Activated T-cell treated with anti-CD3 and anti-CD28 coated beads, Interleukin-2, amount 50 U/mL, for 4 hours (primary cell): ENCODE measurements at regions not wholly inside any gene's neighbourhood (a gene's known extent, or its start where the extent isn't known, plus 50 kb on each side); places are given as distances from the start of the nearest gene placed in this dataset.

Source experiments
- ATAC-seq, 2 donors: fragments of 200-7000 bp; cut with Tn5 transposase; one replicate each; pipeline ENCODE4 v1.10.0; 2021
- DNase-seq: peaks from one replicate; pipeline ENCODE4 v3.0.0-alpha.2; 2020
- H3K27me3 Mint-ChIP-seq: one replicate; pipeline ENCODE4 v1.8.0; 2021; ENCODE audit warnings: low read depth, mixed read lengths
- H3K36me3 Mint-ChIP-seq: one replicate; pipeline ENCODE4 v1.8.0; 2022; ENCODE audit warnings: mixed read lengths; ENCODE audit not compliant: insufficient read depth
- H3K4me1 Mint-ChIP-seq: one replicate; pipeline ENCODE4 v1.8.0; 2021; ENCODE audit warnings: low read depth, mixed read lengths
- H3K4me3 Mint-ChIP-seq: one replicate; pipeline ENCODE4 v1.8.0; 2021; ENCODE audit warnings: mild to moderate bottlenecking, moderate library complexity, mixed read lengths
- H3K9me3 Mint-ChIP-seq: one replicate; pipeline ENCODE4 v1.8.0; 2021; ENCODE audit warnings: mixed read lengths

DNA sequence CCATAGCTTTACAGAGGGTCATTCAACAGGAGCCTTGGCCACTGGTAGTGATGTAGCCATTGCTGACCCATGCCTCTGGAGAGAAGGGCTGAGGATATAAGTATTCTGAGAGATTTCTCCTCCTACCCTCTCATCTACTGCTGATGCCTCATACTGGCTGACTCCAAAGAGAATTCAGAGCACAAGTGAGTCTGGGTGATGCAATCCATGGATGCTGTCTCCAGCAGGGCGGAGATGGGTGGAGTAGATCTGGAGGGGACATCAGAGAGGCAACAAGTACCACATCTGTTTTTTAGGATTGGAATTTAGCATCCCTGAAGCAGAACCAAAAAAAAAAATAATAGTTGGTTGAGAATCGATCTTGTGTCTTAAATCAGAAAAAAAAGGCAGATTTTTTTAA lies 705.7 kb upstream of the CELF2 start:
- Mint-ChIP-seq H3K9me3 (no peaks in the 10 kb centered on the region), H3K4me3 (no peak overlapping the region), H3K36me3 (no peaks in the 10 kb centered on the region), H3K27me3 (peaks cover 10% of the 10 kb centered on the region), H3K4me1 (no peaks in the 10 kb centered on the region)
- ATAC-seq = no peak
- DNase-seq = no peak

DNA sequence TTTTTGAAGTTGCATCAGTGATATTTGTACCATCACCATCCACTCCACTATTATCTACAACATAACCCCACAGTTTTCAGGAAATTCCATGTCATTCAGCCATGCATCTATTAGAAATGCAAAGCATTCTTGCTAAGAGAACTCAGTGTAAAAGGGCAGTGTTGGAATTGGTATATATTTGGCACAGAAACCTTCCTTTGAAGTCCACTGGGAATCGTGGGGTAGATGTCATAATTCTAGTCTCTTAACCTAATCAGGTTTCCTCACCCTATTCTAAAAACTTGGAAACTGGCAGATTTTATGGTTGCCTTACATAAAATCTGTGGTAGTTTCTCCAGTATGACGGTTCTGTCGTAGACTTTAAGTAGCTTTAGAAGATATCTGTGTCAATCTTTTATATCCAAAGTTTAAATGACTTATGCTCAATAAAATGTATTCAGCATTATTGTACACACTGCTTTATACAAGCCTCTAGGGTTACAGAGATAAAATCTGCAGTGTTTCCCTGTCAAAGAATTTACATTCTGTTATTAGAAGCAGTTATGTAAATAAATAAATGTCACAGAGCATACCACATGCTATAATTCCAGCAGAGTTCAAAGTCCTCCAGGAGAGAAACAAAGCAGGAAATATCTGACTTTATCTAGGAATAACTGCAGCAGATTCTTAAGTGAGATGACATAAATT lies 704.4 kb upstream of the CELF2 start:
- DNase-seq = no peak
- no peaks in the 10 kb centered on the region for H3K9me3 Mint-ChIP-seq
- no peak overlapping the region for H3K4me3 Mint-ChIP-seq
- no peak for ATAC-seq
- no peaks in the 10 kb centered on the region for H3K4me1 Mint-ChIP-seq
- no peaks in the 10 kb centered on the region for H3K36me3 Mint-ChIP-seq
- peaks cover 5% of the 10 kb centered on the region for H3K27me3 Mint-ChIP-seq

DNA sequence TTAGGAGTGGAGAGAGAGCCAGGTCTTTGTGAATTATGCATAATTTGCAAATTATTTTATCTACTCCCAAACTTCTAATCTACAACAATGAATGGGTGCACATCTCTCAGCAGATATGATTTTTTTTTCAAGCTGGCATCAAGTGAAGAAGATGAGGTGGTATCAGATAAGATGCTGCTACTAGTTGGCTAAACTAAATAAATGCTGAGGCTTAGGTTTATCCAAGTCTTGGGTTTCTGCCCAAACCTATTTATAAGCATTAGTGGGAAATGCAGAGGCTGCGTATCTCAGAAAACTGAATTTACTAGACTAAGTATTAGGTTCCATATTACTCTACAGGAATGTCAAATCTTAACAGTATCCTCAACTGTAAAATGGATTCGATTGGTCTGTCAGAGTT lies 703.0 kb upstream of the CELF2 start:
- no peaks in the 10 kb centered on the region for H3K9me3 Mint-ChIP-seq
- H3K27me3 Mint-ChIP-seq = peaks cover 4% of the 10 kb centered on the region
- ATAC-seq (no peak), DNase-seq (no peak)
- no peaks in the 10 kb centered on the region for H3K36me3 Mint-ChIP-seq
- H3K4me1 Mint-ChIP-seq = no peaks in the 10 kb centered on the region
- no peak overlapping the region for H3K4me3 Mint-ChIP-seq

DNA sequence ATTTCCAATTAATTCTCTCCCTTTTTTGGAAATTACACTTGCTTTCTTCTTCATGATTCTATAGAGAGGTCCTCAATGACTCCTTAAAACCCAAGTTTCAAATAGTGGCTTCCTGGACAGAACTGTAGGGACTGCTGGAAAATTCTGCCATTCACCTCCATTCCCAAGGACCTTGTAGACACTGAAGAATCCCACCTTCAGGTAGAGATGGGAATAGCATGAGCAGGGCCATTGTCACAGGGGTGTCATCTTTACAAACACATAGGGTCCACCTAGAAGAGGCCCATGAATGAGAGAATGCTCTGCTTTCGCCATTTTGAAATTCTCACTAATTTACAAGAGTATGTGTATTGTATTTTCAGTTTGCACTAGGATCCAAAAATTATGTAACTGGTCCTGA lies 701.7 kb upstream of the CELF2 start:
- DNase-seq (no peak), ATAC-seq (no peak)
- no peaks in the 10 kb centered on the region for H3K4me1 Mint-ChIP-seq
- H3K9me3 Mint-ChIP-seq = no peaks in the 10 kb centered on the region
- no peaks in the 10 kb centered on the region for H3K36me3 Mint-ChIP-seq
- peaks cover 4% of the 10 kb centered on the region for H3K27me3 Mint-ChIP-seq
- H3K4me3 Mint-ChIP-seq = no peak overlapping the region

DNA sequence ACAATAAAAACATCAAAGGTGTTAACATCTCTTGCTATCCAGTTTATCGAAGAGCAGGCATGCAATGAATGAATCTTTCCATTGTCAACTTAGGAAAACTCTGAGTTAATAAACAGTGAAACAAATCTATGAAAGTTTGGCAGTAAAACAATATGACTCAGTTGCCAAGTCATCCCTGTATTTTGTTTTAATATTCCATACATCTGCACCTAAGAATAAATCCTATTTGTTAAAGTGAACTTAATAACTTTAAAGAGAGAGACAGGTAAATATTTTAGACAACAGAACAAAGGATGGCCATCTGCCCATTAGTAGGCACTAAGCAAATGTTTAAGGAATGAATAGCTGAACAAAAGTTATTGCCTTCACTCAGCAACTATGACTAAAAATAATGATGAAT lies 700.5 kb upstream of the CELF2 start:
- Mint-ChIP-seq H3K27me3 (peaks cover 4% of the 10 kb centered on the region), H3K4me3 (no peak overlapping the region), H3K36me3 (no peaks in the 10 kb centered on the region), H3K4me1 (no peaks in the 10 kb centered on the region), H3K9me3 (no peaks in the 10 kb centered on the region)
- DNase-seq (no peak), ATAC-seq (no peak)

DNA sequence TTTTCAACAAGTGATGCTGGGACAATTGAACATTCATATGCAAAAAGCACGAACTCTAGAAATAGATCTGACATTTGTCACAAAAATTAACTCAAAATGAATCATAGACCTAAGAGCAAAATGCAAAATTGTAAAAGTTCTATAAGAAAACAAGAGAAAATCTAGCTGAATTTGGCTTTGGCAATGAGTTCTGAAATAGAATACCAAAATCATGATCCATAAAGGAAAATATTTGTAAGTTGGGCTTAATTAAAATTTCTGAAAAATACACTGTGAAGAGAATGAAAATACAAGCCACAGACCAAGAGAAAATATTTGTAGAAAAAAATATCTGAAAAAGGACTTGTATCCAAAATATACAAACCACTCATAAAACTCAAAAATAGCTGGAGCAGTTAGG lies 698.8 kb upstream of the CELF2 start:
- Mint-ChIP-seq H3K4me1 (no peaks in the 10 kb centered on the region), H3K27me3 (peaks cover 4% of the 10 kb centered on the region)
- ATAC-seq = no peak

DNA sequence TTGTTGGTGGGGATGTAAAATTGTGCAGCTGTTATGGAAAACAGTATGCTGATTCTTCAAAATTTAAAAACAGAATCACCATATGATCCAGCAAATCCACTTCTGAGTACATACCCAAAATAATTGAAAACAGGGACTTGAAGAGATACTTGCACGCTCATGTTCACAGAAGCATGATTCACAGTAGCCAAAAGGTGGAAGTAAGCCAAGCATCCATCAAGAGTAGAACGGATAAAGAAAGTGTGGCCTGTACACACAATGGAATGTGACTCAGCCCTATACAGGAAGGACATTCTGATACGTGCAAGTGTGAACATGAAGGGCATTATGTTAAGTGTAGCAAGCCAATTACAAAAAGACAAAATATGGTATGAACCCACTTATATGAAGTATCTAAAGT lies 696.7 kb upstream of the CELF2 start:
- H3K4me3 Mint-ChIP-seq = no peak overlapping the region
- DNase-seq (no peak), ATAC-seq (no peak)
- H3K27me3 Mint-ChIP-seq = peaks cover 3% of the 10 kb centered on the region
- no peaks in the 10 kb centered on the region for H3K36me3 Mint-ChIP-seq
- H3K4me1 Mint-ChIP-seq = no peaks in the 10 kb centered on the region
- H3K9me3 Mint-ChIP-seq = no peaks in the 10 kb centered on the region

More for the DNA sequence above, 698.8 kb upstream of the CELF2 start:
- no peak for DNase-seq
- Mint-ChIP-seq H3K4me3 (no peak overlapping the region), H3K36me3 (no peaks in the 10 kb centered on the region), H3K9me3 (no peaks in the 10 kb centered on the region)

DNA sequence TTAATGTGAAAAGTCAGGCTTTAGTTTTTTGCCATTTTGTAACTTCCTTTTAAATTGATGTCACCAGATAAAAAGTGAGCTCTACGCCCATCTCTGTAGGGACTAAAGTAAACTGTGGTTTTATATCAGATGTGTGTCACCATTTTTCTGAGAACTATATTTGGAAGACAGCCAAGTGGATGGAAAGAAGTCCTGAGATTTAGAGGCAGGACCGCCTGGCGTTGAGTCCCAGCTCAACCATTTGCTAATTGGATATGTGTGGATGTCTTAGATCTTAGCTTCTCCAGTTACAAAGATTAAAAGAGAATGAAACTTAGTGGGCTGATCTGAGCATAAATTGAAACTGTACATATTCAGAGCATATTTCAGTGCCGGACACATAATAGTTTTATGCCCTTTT lies 691.6 kb upstream of the CELF2 start:
- no peak for DNase-seq
- Mint-ChIP-seq H3K9me3 (no peaks in the 10 kb centered on the region), H3K27me3 (peaks cover 4% of the 10 kb centered on the region), H3K4me3 (no peak overlapping the region), H3K36me3 (no peaks in the 10 kb centered on the region), H3K4me1 (no peaks in the 10 kb centered on the region)
- ATAC-seq = no peak

DNA sequence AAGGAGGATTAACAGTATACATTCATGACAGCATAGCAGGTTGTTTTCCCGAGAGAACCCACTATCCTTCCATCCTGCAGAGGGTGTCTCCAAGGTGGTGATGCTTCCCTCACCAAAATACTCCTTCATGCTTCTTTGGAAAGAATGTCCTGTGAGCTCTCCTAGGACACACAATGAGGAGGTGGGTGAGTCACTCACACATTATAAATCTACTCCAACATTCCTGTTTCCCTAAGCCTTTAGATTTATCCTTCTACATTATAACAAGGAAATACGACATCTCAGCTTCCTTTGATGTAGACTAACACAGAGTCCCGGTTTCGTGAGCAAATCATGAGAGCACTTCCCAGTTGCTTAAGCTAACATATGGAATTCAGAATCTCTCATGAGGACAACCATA lies 689.7 kb upstream of the CELF2 start:
- ATAC-seq (no peak), DNase-seq (no peak)
- H3K4me1 Mint-ChIP-seq = no peaks in the 10 kb centered on the region
- H3K36me3 Mint-ChIP-seq = no peaks in the 10 kb centered on the region
- H3K4me3 Mint-ChIP-seq = no peak overlapping the region
- peaks cover 6% of the 10 kb centered on the region for H3K27me3 Mint-ChIP-seq
- H3K9me3 Mint-ChIP-seq = no peaks in the 10 kb centered on the region

DNA sequence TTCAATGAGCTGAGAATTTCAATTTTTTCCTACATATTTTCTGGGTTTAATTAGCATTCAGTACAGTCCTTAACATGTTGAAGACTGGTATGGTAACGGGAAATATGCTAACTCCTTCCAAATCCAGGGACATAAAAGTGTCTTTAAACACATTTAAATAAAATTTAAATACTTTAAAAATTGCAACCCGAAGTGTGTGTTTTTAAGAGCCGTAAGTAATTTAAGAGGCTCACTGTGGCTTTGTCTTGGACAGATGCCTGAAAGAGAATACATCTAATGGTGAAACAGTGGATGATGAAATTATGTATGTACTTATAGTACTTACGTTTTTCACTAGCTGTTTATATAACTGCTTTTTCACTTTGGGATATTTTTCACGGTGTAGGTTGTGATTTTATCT lies 687.3 kb upstream of the CELF2 start:
- H3K9me3 Mint-ChIP-seq = no peaks in the 10 kb centered on the region
- peaks cover 8% of the 10 kb centered on the region for H3K27me3 Mint-ChIP-seq
- no peaks in the 10 kb centered on the region for H3K36me3 Mint-ChIP-seq
- DNase-seq (no peak), ATAC-seq (no peak)
- H3K4me3 Mint-ChIP-seq = no peak overlapping the region
- no peaks in the 10 kb centered on the region for H3K4me1 Mint-ChIP-seq

DNA sequence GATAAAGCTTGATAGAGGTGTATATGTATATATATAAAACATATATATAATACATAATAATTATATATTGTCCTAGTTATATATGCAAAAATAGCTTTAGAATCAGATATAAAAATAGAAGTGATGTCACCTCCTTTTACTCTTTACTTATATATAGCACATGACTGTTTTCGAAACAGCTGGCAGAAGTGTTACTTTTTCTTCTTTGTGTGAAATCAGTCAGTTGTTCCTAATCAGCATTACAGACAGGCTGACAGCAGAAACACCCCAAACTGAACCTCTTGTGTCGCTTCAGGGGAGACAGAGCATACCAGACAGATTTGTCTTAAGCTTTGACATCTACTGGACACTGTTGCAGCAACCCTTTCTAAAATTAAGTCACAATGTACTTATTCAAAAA lies 684.9 kb upstream of the CELF2 start:
- Mint-ChIP-seq H3K27me3 (peaks cover 8% of the 10 kb centered on the region), H3K4me3 (no peak overlapping the region), H3K36me3 (no peaks in the 10 kb centered on the region), H3K4me1 (no peaks in the 10 kb centered on the region), H3K9me3 (no peaks in the 10 kb centered on the region)
- ATAC-seq = no peak
- no peak for DNase-seq

DNA sequence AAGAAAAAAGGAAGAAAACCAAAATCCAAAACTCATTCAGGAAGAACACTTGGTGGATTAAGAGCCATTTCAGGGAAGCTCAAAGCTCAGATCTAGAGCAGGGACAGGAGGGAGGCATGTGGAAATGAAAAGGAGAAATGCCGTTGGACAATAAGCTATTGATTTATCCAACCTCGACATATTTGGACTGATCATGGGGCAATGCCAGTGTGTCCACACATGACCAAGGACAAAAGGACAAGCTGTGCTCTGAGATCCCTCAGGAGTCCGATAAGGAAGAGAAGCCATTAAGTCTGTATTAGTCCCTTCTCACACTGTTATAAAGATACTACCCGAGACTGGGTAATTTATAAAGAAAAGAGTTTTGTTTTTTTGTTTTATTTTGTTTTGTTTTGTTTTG lies 684.0 kb upstream of the CELF2 start:
- no peak for ATAC-seq
- Mint-ChIP-seq H3K36me3 (no peaks in the 10 kb centered on the region), H3K4me1 (no peaks in the 10 kb centered on the region), H3K27me3 (peaks cover 8% of the 10 kb centered on the region), H3K9me3 (no peaks in the 10 kb centered on the region), H3K4me3 (no peak overlapping the region)
- DNase-seq = no peak

DNA sequence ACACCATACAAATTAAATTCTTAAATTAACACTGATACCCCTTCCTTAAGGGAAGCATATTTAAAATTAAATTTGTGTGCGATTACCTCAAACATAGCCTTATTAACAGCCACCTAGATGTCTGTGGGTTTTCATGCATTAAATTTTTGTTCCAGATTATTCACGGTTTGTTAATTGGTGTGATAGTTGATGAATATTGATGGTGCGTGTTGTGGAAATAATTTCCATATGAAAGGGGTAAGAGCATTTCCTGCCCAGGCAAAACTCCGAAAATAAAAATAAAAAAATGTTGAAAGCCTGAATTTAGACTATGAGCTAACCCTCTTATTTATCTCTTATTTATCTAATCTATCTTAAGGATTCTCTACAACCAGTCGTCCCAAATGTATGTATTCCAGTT lies 679.3 kb upstream of the CELF2 start:
- Mint-ChIP-seq H3K4me1 (no peaks in the 10 kb centered on the region), H3K4me3 (no peak overlapping the region), H3K27me3 (peaks cover 2% of the 10 kb centered on the region), H3K36me3 (no peaks in the 10 kb centered on the region), H3K9me3 (no peaks in the 10 kb centered on the region)
- no peak for DNase-seq
- no peak for ATAC-seq

DNA sequence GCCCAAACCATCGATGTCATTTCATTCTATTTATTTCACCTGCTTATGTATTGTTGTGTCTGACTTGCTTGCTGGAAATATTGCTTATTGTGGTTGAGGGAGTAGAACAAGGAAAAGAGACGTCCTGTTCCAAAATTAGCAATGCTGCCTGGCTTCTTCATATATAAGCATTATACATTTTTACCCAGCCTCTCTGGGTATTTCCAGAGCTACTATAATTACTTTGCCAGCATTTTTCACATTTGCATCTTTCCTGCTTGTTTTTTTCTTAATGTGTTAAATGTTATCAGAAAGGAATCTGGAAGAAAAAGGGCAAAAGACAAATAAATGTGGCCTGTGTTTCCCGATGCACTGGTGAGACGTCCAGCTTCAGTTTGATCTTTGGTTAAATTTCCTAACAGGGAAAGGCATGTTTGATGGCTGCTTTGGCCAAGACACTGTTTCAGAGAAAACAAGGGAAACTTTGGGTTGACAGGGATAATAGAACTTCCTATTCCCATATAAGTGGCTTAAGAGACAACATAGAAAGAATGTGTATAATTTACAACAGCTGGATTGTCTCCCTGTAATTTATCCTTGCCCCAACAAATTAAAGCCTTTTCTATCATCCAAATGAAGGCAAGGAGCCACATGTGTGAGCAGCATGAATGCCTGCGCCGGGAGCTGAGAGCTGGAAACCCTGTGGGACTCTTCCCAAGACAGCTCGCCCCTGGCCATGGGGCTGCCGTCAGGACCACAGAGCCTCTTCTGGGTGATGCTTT lies 671.1 kb upstream of the CELF2 start:
- Mint-ChIP-seq H3K36me3 (no peaks in the 10 kb centered on the region), H3K4me3 (no peak overlapping the region), H3K9me3 (no peaks in the 10 kb centered on the region), H3K27me3 (peaks cover 1% of the 10 kb centered on the region), H3K4me1 (no peaks in the 10 kb centered on the region)
- no peak for DNase-seq
- no peak for ATAC-seq

DNA sequence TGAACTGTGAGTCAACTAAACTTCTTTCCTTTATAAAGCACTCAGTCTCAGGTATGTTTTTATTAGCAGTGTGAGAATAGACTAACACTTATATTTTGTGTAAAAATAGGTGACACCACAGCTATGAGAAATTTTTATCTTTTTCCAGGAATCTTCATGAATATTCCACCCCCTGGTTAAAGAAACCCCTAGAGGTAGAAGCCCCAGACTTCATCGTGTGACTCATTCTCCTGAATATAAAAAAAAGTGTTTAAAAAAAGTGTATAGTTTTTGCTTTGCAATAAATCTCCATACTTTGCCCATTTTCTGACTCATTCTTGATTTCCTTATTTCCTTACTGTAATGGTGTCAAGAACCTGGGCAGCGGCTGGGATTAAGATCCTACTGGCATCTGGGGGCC lies 667.6 kb upstream of the CELF2 start:
- H3K9me3 Mint-ChIP-seq = no peaks in the 10 kb centered on the region
- H3K36me3 Mint-ChIP-seq = no peaks in the 10 kb centered on the region
- H3K27me3 Mint-ChIP-seq = peaks cover 1% of the 10 kb centered on the region
- ATAC-seq = no peak
- H3K4me3 Mint-ChIP-seq = no peak overlapping the region
- no peak for DNase-seq
- no peaks in the 10 kb centered on the region for H3K4me1 Mint-ChIP-seq
